Activated naive CD4-positive, alpha-beta T cell treated with anti-CD3 and anti-CD28 coated beads for 36 hours (primary cell): ENCODE measurements at regions not wholly inside any gene's neighbourhood (a gene's known extent, or its start where the extent isn't known, plus 50 kb on each side); places are given as distances from the start of the nearest gene placed in this dataset.

Experiments used
- CTCF ChIA-PET: fragments of 350-600 bp; sonication (Branson Sonifier 250); formaldehyde crosslinking; loops from one replicate; lab custom pipeline; 2021; ENCODE audit warnings: antibody characterized with exemption; lab: Charles Lee
- DNase-seq: peaks from one replicate; pipeline ENCODE4 v3.0.0-alpha.2; 2020
- H3K27ac Mint-ChIP-seq: one replicate; pipeline ENCODE4 v1.8.0; 2021; ENCODE audit warnings: mild to moderate bottlenecking, mixed read lengths
- H3K27me3 Mint-ChIP-seq: one replicate; pipeline ENCODE4 v1.8.0; 2021; ENCODE audit warnings: low read depth, mixed read lengths
- H3K36me3 Mint-ChIP-seq: one replicate; pipeline ENCODE4 v1.8.0; 2021; ENCODE audit warnings: low read depth, mixed read lengths
- H3K4me1 Mint-ChIP-seq: one replicate; pipeline ENCODE4 v1.8.0; 2021; ENCODE audit warnings: low read depth, mixed read lengths
- H3K4me3 Mint-ChIP-seq: one replicate; pipeline ENCODE4 v1.8.0; 2021; ENCODE audit warnings: mild to moderate bottlenecking, moderate library complexity, mixed read lengths
- H3K9me3 Mint-ChIP-seq: one replicate; pipeline ENCODE4 v1.8.0; 2021; ENCODE audit warnings: mixed read lengths
- intact Hi-C: fragments of 100-400 bp; cut with micrococcal nuclease; formaldehyde crosslinking; loops from one replicate; pipeline ENCODE4 v1.15.1; 2023

DNA sequence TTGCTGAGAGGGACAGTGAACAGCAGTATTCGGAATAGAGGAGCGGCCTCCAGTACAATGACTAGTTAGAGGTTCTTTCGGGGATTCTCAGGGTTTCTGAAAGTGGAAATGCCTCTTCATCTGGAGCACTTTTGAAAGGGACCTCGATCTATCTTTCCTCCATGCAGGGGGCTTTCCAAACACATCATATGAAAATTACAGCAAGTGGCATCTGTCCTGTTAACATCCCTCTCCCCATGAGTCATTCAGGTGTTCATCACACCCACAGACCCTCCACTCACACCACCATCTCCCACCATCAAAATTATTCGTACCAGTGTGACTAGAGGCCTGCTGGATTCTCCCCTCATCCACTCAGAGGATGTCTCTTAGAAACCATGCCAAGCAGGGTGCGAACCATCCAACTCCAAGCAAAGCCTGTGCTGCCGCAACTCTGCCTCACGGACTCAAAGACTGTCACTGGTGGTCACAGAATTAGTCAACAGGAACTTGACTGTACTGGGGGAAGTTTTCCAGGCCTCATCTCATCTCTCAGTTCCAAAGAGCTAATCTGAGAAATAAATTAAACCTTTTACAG, 211.1 kb downstream of the MRPL39 start:
- peaks cover 2% of the 10 kb centered on the region for H3K27me3 Mint-ChIP-seq
- H3K27ac Mint-ChIP-seq = peak overlapping the region; percentile 81
- peak; percentile 89 for DNase-seq
- intact Hi-C loops = loop anchor here (1.0 to 10.0 kb wide), 12 partner anchors 25 to 769 kb away; partner anchors contain the start of genes ATP5PF, GABPA and JAM2
- H3K9me3 Mint-ChIP-seq = no peaks in the 10 kb centered on the region
- H3K4me3 Mint-ChIP-seq = peak overlapping the region; percentile 41
- H3K36me3 Mint-ChIP-seq = peaks cover 1% of the 10 kb centered on the region
- CTCF ChIA-PET = interaction anchor here (0.5 to 1.4 kb wide), 4 partner anchors 26 to 1825 kb away, joined by 3 read pairs; no protein-coding TSS in a partner anchor
- peaks cover 18% of the 10 kb centered on the region for H3K4me1 Mint-ChIP-seq

DNA sequence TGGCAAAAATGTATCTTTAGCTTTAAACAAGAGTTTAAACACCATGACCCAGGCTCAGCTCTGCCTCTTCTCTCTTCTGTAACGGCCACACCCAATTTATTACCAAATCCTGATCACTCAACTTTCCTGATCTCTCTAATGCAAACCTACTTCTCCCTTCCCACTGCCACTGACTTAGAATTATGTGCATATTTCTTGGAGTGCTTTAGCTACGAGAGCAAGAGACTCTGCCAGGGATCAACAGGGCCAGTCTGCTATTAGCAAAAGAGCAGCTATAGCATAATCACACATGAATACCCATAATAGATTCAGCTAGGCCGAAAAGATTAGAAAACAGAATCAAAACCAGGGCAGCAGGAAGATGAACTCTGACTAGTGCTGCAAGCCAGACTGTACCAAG, 215.5 kb downstream of the MRPL39 start:
- H3K9me3 Mint-ChIP-seq = no peaks in the 10 kb centered on the region
- intact Hi-C loops = loop anchor here (10.0 kb wide), 1 partner anchor 773 kb away; no protein-coding TSS in a partner anchor
- no peak overlapping the region for H3K4me3 Mint-ChIP-seq
- peaks cover 1% of the 10 kb centered on the region for H3K36me3 Mint-ChIP-seq
- CTCF ChIA-PET = interaction anchor here (0.7 to 1.5 kb wide), 4 partner anchors 9 to 111 kb away, joined by 3 to 7 read pairs (median 4); no protein-coding TSS in a partner anchor
- H3K27ac Mint-ChIP-seq = no peak overlapping the region
- peaks cover 6% of the 10 kb centered on the region for H3K27me3 Mint-ChIP-seq
- H3K4me1 Mint-ChIP-seq = peaks cover 11% of the 10 kb centered on the region
- no peak for DNase-seq

DNA sequence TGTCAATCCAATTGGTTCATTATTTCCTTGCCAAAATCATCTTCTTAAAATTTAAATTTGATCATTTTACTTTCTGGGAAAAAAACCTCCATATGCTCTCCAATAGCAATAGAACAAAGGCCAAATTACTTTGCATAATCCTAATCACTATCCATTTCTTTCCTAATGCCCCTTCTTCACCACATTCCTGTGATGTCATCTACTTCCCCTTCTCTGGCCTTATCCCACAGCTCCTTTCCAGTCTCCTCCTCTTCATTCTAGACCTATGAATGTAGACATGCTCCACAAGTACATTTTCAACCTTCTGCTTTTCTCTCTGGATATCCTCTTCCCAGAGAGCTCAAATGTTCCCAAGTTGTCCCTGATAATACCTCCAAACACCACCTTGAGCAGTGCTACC, 216.6 kb downstream of the MRPL39 start:
- no peaks in the 10 kb centered on the region for H3K9me3 Mint-ChIP-seq
- H3K36me3 Mint-ChIP-seq = peaks cover 1% of the 10 kb centered on the region
- CTCF ChIA-PET = interaction anchor here (0.7 to 1.5 kb wide), 5 partner anchors 8 to 110 kb away, joined by 3 to 7 read pairs (median 3); no protein-coding TSS in a partner anchor
- peaks cover 6% of the 10 kb centered on the region for H3K27me3 Mint-ChIP-seq
- H3K4me3 Mint-ChIP-seq = no peak overlapping the region
- DNase-seq = no peak
- intact Hi-C loops = loop anchor here (10.0 kb wide), 1 partner anchor 774 kb away; no protein-coding TSS in a partner anchor
- H3K27ac Mint-ChIP-seq = no peak overlapping the region
- H3K4me1 Mint-ChIP-seq = peaks cover 7% of the 10 kb centered on the region

GRCh38 chr21:25387665-25388064, 219.6 kb downstream of the MRPL39 start:
- no peak overlapping the region for H3K27ac Mint-ChIP-seq
- DNase-seq = no peak
- CTCF ChIA-PET = interaction anchor here (0.6 to 1.9 kb wide), 3 partner anchors 55 to 599 kb away, joined by 3 to 6 read pairs (median 4); no protein-coding TSS in a partner anchor
- H3K4me1 Mint-ChIP-seq = peaks cover 7% of the 10 kb centered on the region
- no peaks in the 10 kb centered on the region for H3K9me3 Mint-ChIP-seq
- peaks cover 1% of the 10 kb centered on the region for H3K36me3 Mint-ChIP-seq
- intact Hi-C loops = loop anchor here (2.0 to 10.0 kb wide), 5 partner anchors 263 to 1423 kb away; no protein-coding TSS in a partner anchor
- H3K4me3 Mint-ChIP-seq = no peak overlapping the region
- peaks cover 6% of the 10 kb centered on the region for H3K27me3 Mint-ChIP-seq

DNA sequence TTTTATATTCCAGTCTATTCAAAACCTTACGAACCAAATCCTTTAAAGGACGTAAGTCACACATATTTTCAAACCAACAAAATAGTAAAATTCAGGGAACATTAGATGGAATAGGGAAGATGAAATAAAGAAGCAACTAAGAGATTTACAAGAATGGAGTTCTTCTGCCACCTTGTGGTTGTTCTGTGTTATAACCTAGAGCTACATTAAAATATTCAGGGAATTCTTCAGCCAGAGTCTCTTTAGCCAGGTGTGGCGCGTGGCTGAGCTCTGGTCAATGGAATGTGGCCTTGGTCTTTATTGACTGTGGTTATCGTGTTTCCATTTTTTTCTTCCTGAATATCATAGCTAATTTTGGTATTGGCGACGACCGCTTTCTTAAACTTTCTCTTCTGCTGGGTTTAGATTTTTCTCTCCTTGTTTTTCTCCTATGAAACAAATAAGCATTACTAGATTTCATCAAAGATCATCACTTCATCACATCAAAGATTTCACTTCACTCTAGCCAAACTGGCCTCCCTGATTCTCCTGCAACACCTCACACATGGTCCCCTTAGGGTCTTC, 221.3 kb downstream of the MRPL39 start:
- no peak for DNase-seq
- Mint-ChIP-seq H3K27me3 (peaks cover 6% of the 10 kb centered on the region), H3K36me3 (peaks cover 1% of the 10 kb centered on the region), H3K4me3 (no peak overlapping the region), H3K4me1 (peaks cover 7% of the 10 kb centered on the region), H3K27ac (no peak overlapping the region), H3K9me3 (no peaks in the 10 kb centered on the region)
- intact Hi-C loops = loop anchor here (1.0 to 10.0 kb wide), 8 partner anchors 36 to 1533 kb away; no protein-coding TSS in a partner anchor
- CTCF ChIA-PET = interaction anchor here (0.6 to 2.8 kb wide), 24 partner anchors 8 to 987 kb away, joined by 3 to 32 read pairs (median 3); no protein-coding TSS in a partner anchor

GRCh38 chr21:25385341-25385740, 221.9 kb downstream of the MRPL39 start:
- CTCF ChIA-PET = interaction anchor here (0.7 to 2.8 kb wide), 21 partner anchors 8 to 987 kb away, joined by 3 to 32 read pairs (median 3); no protein-coding TSS in a partner anchor
- H3K36me3 Mint-ChIP-seq = peaks cover 1% of the 10 kb centered on the region
- H3K27me3 Mint-ChIP-seq = peaks cover 8% of the 10 kb centered on the region
- DNase-seq = no peak
- no peak overlapping the region for H3K27ac Mint-ChIP-seq
- intact Hi-C loops = loop anchor here (5.0 to 10.0 kb wide), 3 partner anchors 261 to 1421 kb away; no protein-coding TSS in a partner anchor
- no peak overlapping the region for H3K4me3 Mint-ChIP-seq
- H3K9me3 Mint-ChIP-seq = no peaks in the 10 kb centered on the region
- peaks cover 7% of the 10 kb centered on the region for H3K4me1 Mint-ChIP-seq

- Mint-ChIP-seq H3K9me3 (no peaks in the 10 kb centered on the region), H3K36me3 (peaks cover 1% of the 10 kb centered on the region), H3K4me1 (peaks cover 7% of the 10 kb centered on the region), H3K27me3 (peaks cover 7% of the 10 kb centered on the region), H3K4me3 (no peak overlapping the region), H3K27ac (no peak overlapping the region)
- no peak for DNase-seq
- intact Hi-C loops = loop anchor here (5.0 to 10.0 kb wide), 3 partner anchors 260 to 1420 kb away; no protein-coding TSS in a partner anchor
- CTCF ChIA-PET = interaction anchor here (0.6 to 2.8 kb wide), 18 partner anchors 8 to 1529 kb away, joined by 3 to 32 read pairs (median 3); no protein-coding TSS in a partner anchor
These were observed 222.5 kb downstream of the MRPL39 start for GRCh38 chr21:25384782-25385181.

GRCh38 chr21:25383545-25383944, 223.7 kb downstream of the MRPL39 start:
- Mint-ChIP-seq H3K9me3 (peaks cover 2% of the 10 kb centered on the region), H3K27ac (no peak overlapping the region), H3K4me1 (peaks cover 7% of the 10 kb centered on the region), H3K27me3 (peaks cover 4% of the 10 kb centered on the region), H3K4me3 (no peak overlapping the region), H3K36me3 (no peaks in the 10 kb centered on the region)
- intact Hi-C loops = loop anchor here (10.0 kb wide), 2 partner anchors 259 to 1419 kb away; no protein-coding TSS in a partner anchor
- DNase-seq = no peak
- CTCF ChIA-PET = interaction anchor here (0.6 to 2.9 kb wide), 2 partner anchors 14 to 33 kb away, joined by 5 to 12 read pairs; no protein-coding TSS in a partner anchor

- intact Hi-C loops = loop anchor here (10.0 kb wide), 2 partner anchors 257 to 1417 kb away; no protein-coding TSS in a partner anchor
- peaks cover 14% of the 10 kb centered on the region for H3K4me1 Mint-ChIP-seq
- CTCF ChIA-PET = interaction anchor here (0.5 to 2.9 kb wide), 5 partner anchors 9 to 302 kb away, joined by 3 to 12 read pairs (median 3); no protein-coding TSS in a partner anchor
- H3K4me3 Mint-ChIP-seq = no peak overlapping the region
- peaks cover 2% of the 10 kb centered on the region for H3K27me3 Mint-ChIP-seq
- DNase-seq = no peak
- H3K36me3 Mint-ChIP-seq = no peaks in the 10 kb centered on the region
- H3K27ac Mint-ChIP-seq = no peak overlapping the region
- peaks cover 6% of the 10 kb centered on the region for H3K9me3 Mint-ChIP-seq
These were observed 225.3 kb downstream of the MRPL39 start for GRCh38 chr21:25381936-25382452.

- CTCF ChIA-PET = interaction anchor here (1.2 kb wide), 1 partner anchor 10 kb away, joined by 10 read pairs; no protein-coding TSS in a partner anchor
- no peak for DNase-seq
- Mint-ChIP-seq H3K27me3 (peaks cover 6% of the 10 kb centered on the region), H3K4me1 (peaks cover 10% of the 10 kb centered on the region), H3K27ac (no peak overlapping the region), H3K36me3 (no peaks in the 10 kb centered on the region), H3K4me3 (no peak overlapping the region), H3K9me3 (peaks cover 6% of the 10 kb centered on the region)
- intact Hi-C loops = no loop called here
These were observed 231.6 kb downstream of the MRPL39 start for GRCh38 chr21:25375675-25376074.

GRCh38 chr21:25373126-25374082, 233.9 kb downstream of the MRPL39 start:
- intact Hi-C loops = no loop called here
- no peak overlapping the region for H3K27ac Mint-ChIP-seq
- H3K27me3 Mint-ChIP-seq = peaks cover 6% of the 10 kb centered on the region
- peaks cover 3% of the 10 kb centered on the region for H3K9me3 Mint-ChIP-seq
- H3K4me1 Mint-ChIP-seq = peaks cover 14% of the 10 kb centered on the region
- CTCF ChIA-PET = interaction anchor here (1.5 kb wide), 1 partner anchor 12 kb away, joined by 4 read pairs; no protein-coding TSS in a partner anchor
- DNase-seq = no peak
- no peaks in the 10 kb centered on the region for H3K36me3 Mint-ChIP-seq
- H3K4me3 Mint-ChIP-seq = no peak overlapping the region
